ENCODE measurements at regions not wholly inside any gene's neighbourhood (a gene's known extent, or its start where the extent isn't known, plus 50 kb on each side); places are given as distances from the start of the nearest gene placed in this dataset.

- TF ChIP-seq CTCF (IDR thresholded peaks at IDR 0.05; ENCODE audit: poor library complexity) (no peak), EZH2 (IDR thresholded peaks at IDR 0.05; ENCODE audit: borderline replicate concordance) (no peak), EZH2phosphoT487 (IDR thresholded peaks at IDR 0.05; ENCODE audit: low read depth, severe bottlenecking, unreplicated experiment) (no peak)
These were observed 181.0 kb upstream of the CLINT1 start for GRCh38 chr5:158039911-158040347.
